Hematopoietic multipotent progenitor cell treated with erythropoietin and hydrocortisone succinate and interleukin-3 and kit ligand, for 4 days (in vitro differentiated cells): ENCODE measurements at regions not wholly inside any gene's neighbourhood (a gene's known extent, or its start where the extent isn't known, plus 50 kb on each side); places are given as distances from the start of the nearest gene placed in this dataset.

ENCODE experiments used
- DNase-seq: peaks from one replicate; pipeline ENCODE4 v3.0.0-alpha.2; 2015

DNA sequence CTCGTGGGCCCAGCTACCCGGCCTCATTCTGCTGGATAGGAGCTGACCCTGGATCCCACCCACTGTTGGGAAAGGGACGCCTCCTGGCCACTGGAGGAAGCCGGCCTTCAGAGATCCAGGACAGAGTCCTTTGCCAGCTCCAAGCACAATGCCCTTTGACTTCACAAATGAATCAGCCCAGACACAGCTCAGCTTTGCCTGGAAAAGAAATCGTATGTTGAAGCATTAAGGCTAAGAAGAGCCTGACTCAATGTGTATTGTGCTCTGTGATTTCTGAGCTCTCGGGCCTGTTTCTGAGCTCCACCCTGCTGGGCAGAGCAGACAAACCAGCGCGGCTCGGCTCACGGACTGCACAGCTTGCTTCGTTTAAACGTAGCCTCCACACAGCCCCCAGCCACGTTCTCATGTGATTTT lies 162.9 kb upstream of the APCDD1 start:
- no peak for DNase-seq

GRCh38 chr18:10293966-10294365 lies 160.5 kb upstream of the APCDD1 start:
- no peak for DNase-seq

GRCh38 chr18:10295751-10296150 lies 158.7 kb upstream of the APCDD1 start:
- no peak for DNase-seq

DNA sequence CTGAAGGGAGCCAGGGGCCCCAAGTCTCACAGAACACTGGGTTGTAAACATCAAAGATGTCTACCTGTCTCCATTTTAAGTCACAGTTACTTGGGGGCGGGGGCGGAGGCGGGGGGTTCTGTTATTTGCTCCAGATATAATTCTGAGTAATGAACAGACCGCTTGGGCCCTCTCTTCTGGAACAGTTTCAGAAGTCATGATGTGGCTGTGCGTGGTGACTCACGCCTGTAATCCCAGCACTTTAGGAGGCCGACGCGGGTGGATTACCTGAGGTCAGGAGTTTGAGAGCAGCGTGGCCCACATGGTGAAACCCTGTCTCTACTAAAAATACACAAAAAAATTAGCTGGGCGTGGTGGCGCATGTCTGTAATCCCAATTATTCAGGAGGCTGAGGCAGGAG lies 157.9 kb upstream of the APCDD1 start:
- no peak for DNase-seq

DNA sequence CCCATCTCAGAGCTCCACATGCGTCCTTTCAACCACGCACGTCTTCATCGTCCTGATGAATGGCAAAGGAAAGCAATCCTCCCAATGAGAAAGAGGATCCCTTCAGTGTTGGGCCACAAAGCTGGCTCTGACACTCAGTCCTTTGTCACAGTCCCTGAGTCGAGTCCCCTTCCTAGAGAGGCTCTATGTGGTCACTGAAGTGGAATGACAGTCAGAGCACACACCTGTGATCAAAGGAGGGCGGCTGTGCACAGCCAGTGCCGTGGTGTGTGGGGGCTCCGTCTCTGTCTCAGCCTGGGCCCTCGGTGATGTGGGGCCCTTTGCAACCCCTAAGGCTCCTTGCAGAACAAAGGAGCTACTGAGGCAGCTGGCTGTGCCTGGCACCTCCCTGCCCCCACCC lies 157.3 kb upstream of the APCDD1 start:
- DNase-seq = no peak

GRCh38 chr18:10298346-10298745 lies 156.1 kb upstream of the APCDD1 start:
- DNase-seq = no peak

DNA sequence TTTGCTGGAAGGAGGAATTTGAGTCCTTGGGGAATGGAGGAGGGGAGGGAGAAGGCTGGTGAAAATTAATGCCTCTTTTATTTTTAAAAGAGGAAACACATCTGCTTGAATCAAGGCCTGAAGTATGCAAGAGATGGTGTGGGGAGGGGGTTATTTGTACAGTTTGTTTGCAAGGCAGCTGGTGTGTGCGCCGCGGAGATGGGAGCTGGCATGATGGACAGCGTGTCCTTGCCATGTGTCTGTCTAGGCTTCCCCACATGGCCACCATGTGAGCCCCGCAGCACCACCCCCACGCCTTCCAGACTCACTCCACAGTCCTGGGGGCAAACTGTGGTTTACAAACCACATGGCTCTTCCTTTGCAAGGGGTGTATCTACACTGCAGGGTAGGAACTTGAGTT lies 154.8 kb upstream of the APCDD1 start:
- DNase-seq = peak; percentile 55

- DNase-seq = no peak
Observed at GRCh38 chr18:10300739-10301138, 153.7 kb upstream of the APCDD1 start.

- no peak for DNase-seq
Observed at GRCh38 chr18:10301831-10302483, 152.5 kb upstream of the APCDD1 start.

DNA sequence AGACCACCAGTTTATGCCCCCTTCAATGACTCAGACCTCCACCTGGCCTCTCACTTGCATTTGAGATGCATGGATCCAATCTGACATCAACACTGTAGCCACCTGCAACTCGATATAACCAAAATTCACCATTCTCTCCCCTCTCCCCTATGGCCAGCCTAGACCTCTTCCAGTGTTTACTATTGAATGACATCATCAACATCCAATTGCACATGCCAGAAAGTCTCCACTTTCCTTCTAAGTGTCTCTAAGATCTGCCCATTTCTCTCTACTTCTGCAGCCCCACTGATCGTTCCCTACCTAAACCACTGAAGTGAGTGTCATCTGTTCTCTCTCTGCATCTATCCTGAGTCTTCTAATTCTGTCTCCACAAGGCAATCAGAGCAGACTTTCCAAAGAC lies 151.3 kb upstream of the APCDD1 start:
- DNase-seq = no peak

- DNase-seq = no peak
Observed at GRCh38 chr18:10304853-10305252, 149.6 kb upstream of the APCDD1 start.

DNA sequence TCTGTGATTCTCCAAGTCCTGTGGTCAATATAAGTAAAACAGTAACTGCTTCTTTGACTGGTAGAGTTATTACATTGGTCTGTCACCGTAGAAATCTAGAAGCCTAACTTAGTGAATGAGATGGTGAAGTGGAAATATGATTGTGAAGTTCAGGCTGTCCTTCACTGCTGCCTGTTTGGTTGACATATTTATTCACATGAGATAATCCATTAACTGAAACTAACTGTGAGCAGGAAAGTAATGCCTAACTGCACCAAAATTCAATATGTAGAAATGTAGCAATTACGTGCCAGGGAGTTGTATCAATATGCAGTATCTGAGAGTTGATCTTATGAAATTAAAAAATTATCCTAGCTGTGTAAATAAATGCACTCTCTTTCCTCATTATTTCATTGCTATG lies 147.7 kb upstream of the APCDD1 start:
- no peak for DNase-seq

GRCh38 chr18:10308154-10308553 lies 146.3 kb upstream of the APCDD1 start:
- DNase-seq = no peak

DNA sequence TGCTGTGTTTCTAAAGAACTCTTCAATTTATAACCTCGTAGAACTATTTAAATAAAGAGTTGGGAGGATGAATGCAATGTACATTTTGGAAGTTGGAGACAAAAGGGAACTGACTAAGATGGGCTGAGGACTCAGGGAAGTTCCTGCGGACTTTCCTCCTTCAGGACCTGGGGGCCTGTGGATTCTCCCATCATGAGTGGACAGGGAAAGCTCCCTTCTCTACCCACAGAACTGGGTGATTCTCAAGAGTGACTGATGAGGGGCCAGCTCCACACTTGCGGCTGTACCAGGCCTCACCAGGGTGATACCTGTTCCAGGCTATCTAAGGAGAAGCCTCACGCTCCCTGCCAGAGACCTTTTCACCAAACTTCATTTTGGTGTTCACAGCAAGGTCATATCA lies 143.8 kb upstream of the APCDD1 start:
- DNase-seq = no peak

GRCh38 chr18:10312326-10313015 lies 142.0 kb upstream of the APCDD1 start:
- DNase-seq = no peak

- no peak for DNase-seq
Observed at GRCh38 chr18:10313016-10313342, 141.5 kb upstream of the APCDD1 start.

DNA sequence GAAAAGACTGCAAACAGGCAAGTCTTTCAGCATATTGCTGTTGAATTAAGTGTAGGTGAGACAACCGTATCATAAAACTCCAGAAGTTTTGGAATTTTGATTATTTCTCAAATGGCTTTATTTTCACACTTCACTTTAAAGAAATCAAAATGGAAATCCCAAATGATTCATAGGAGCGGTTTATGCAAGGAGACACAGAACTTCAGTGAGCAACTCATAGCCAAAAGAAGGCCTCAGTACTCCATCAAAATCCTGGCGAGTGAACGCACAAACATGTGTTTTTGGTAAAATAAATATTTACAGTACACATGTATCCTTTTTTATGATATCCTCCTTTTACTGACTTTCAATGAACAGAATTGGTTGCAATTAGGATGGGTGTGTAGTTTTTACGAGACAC lies 140.4 kb upstream of the APCDD1 start:
- DNase-seq = no peak

DNA sequence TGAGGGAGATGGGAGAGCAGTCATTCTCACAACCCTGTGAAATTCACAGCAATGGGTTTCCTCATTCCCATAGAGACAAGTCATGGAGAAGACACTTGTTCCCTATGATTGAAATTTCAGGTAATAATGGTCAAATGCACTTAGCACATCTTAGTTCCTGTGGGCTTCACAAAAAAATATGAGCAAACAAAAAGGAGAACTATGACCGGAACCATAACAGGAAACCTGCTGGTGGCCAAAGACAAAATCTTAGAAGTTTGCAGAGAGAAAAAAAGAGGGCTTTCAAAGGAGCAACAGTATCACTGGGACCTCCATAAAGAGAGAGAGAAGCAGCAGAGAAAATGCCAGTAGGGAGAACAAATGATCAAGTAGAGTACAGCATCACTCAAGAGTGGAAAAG lies 138.9 kb upstream of the APCDD1 start:
- peak; percentile 39 for DNase-seq

- no peak for DNase-seq
Observed at GRCh38 chr18:10316778-10317177, 137.7 kb upstream of the APCDD1 start.

DNA sequence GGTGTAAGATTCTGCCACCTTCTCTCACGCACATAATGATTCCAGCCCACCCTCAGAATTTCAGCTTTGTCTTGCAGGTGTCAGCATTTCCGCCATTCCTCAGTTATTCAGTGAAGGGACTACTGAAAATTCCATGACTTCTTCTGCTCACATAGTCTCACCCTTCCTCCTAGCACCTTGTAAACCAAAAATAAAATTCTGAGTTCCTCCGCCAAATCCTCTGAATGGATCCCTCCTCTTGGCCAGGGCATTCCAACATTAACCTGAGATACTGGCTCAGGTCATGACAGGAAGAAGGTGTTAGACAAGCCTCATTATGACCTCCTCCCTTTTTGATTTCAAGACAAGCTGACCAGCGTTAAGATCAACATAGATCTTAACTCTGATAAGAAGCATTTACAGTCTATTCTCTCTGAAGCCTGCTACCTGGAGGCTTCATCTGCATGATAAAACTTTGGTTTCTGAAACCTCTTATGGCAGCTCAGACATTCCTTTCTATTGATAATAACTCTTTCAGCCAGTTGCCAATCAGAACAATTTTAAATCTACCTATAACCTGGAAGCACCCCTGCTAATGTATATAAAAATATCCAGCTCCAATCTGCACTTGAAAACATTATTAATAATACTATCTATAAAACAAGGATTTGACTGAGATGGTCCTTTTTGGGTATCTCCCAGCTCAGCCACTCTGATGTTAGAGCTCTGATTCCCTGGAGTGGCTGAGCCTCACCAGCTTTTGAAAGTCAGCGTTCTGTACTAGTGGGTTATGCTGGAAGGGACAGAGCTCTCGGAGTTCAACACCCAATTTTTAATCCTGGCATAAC lies 136.4 kb upstream of the APCDD1 start:
- no peak for DNase-seq

DNA sequence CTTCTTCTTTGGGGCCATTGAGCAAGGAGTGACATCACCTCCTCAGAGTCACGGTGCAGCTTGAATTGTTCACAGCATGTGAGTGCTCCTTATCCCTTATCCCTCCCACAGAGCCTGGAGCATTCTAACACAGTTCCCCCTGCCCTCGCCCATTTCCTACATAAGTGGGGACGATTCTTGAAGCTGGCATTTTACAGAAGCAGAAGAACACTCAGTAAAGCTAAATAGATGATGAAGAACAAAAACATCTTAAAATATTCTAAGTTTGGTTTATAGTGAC lies 135.8 kb upstream of the APCDD1 start:
- no peak for DNase-seq

GRCh38 chr18:10319026-10319425 lies 135.4 kb upstream of the APCDD1 start:
- DNase-seq = no peak

DNA sequence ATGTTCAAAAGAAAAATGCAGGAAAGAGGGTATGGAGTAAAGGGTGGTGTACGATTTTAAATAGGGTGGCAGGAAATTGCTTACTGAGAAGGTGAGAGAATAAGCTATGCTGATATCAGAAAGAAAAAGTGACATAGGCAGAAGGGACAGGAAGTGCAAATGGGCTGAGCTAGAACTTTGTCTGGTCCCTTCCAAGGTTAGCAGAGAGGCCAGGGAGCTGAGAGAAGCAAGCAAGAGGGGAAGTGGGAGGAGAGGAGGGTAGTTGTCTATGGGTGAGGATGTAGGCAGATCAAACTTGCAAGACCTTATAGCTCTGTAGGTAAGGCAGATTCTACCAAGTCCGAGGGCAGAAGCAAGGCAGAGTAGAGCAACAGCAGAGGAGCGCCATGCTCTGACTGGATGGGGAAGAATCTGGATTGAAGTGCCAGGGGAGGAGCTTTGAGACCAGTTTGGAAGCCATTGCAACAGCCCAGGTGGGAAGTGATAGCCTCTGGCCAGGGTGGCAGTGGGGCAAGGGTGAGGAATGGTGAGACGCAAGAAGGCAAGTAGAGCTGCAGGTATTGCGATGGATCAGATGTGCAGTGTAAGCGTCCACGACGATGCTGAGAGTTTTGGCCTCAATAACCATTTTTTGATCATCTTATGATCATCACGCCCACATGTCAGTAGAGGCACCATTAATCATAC lies 134.4 kb upstream of the APCDD1 start:
- no peak for DNase-seq

DNA sequence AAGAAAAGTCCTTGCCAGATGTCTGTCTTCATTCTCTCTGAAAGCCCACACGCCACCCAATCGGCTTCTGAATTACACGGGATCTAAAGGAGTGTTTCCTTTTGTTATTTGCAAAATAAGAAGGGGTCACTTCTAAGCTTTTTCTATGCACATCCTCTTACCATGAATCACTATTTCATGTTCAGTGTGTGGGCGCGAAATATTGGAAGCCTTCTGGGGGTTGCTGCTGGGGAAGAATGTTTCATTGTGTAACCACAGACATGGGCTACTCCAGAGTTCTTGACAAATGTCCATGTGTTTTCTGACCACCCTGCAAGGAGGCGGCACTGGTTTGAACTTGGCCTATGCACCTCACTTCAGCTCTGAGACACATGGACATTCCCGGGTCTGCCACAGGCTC lies 133.6 kb upstream of the APCDD1 start:
- no peak for DNase-seq
